ENCODE measurements at regions not wholly inside any gene's neighbourhood (a gene's known extent, or its start where the extent isn't known, plus 50 kb on each side); places are given as distances from the start of the nearest gene placed in this dataset.
"Not testable (repeated sequence)": the region's sequence is repeated elsewhere in the genome, so short reads cannot be mapped to it uniquely, and the experiment has no call there.

DNA sequence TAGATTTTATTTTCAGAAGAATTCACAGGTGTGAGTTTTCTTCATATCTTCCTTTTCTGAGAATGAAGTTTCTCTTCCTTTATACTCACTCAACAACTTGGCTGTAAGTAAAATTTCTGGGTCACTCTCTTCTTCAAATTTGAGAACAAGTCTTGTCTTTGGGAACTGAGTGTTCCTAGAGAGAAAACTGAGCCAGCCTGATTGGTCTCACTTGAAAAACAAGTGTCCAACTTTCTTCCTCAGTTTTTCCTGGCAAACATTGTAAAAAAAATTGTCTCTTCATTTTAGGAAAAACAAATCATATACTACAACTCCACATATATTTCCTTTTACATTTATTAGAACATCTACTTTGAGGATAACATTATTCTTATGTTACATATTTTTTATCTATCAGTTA lies 156.1 kb upstream of the GHR start:
- H3K36me3 ChIP-seq (ENCODE audit: control insufficient read depth in 1 of 2, insufficient read depth in 2 of 2, low read length in 2 of 2), result no peaks in the 10 kb centered on the region
- intact Hi-C loops (cut with micrococcal nuclease), result no loop called here
- no peaks in the 10 kb centered on the region for H3K27me3 ChIP-seq (ENCODE audit: insufficient read depth, low read length)
- no TSS peak for BruUV-seq (replicated peaks)
- H3K4me3 ChIP-seq (replicated peaks in 1 of 2; ENCODE audit: low read depth in 1 of 2, low read length in 2 of 2), result no peak overlapping the region
- no peaks in the 10 kb centered on the region for H3K9me3 ChIP-seq (ENCODE audit: control insufficient read depth in 1 of 2, insufficient read depth in 1 of 2, low read depth in 1 of 2, low read length in 2 of 2)
- ChIA-PET RAD21 (ENCODE audit: low non-redundant PET in 1 of 2, low total read pairs in 2 of 2, uncharacterized antibody in 2 of 2, unreplicated experiment in 2 of 2) (no interaction called here), POLR2A (no interaction called here), CTCF (no interaction called here)
- H2AFZ ChIP-seq (ENCODE audit: low read depth, low read length, poor library complexity, severe bottlenecking), result no peak overlapping the region
- no peak for DNase-seq (ENCODE audit: low read depth, low spot score)
- ATAC-seq, result no peak
- H3K9me2 ChIP-seq (ENCODE audit: insufficient read depth), result no peaks in the 10 kb centered on the region
- H3K4me1 ChIP-seq (ENCODE audit: control insufficient read depth in 1 of 2, insufficient read depth in 2 of 2, low read length in 2 of 2), result no peaks in the 10 kb centered on the region
- no peak overlapping the region for H3K9ac ChIP-seq (ENCODE audit: low read length)
- H3K27ac ChIP-seq (ENCODE audit: low read depth, low read length), result no peak overlapping the region
- no peaks in the 10 kb centered on the region for H3K79me2 ChIP-seq (ENCODE audit: insufficient read depth, low read length)
- H3K4me2 ChIP-seq (ENCODE audit: low read length), result no peak overlapping the region
- TF ChIP-seq EZH2 (IDR thresholded peaks at IDR 0.05) (no peak), ZNF274 (IDR thresholded peaks at IDR 0.05; ENCODE audit: low read depth, low read length) (no peak), TCF7L2 (IDR thresholded peaks at IDR 0.05; ENCODE audit: borderline replicate concordance, extremely low read depth, insufficient read depth, insufficient read length) (no peak), SIN3A (IDR thresholded peaks at IDR 0.05; ENCODE audit: low read depth) (no peak)
- no peaks in the 10 kb centered on the region for H4K20me1 ChIP-seq (ENCODE audit: insufficient read depth)

GRCh38 chr5:42268170-42268569 lies 155.1 kb upstream of the GHR start:
- H3K4me3 ChIP-seq (replicated peaks in 1 of 2; ENCODE audit: low read depth in 1 of 2, low read length in 2 of 2); H3K9me2 ChIP-seq (ENCODE audit: insufficient read depth); H3K4me2 ChIP-seq (ENCODE audit: low read length); H3K9me3 ChIP-seq (ENCODE audit: control insufficient read depth in 1 of 2, insufficient read depth in 1 of 2, low read depth in 1 of 2, low read length in 2 of 2); intact Hi-C loops (cut with micrococcal nuclease); H3K27me3 ChIP-seq (ENCODE audit: insufficient read depth, low read length); H3K79me2 ChIP-seq (ENCODE audit: insufficient read depth, low read length); H4K20me1 ChIP-seq (ENCODE audit: insufficient read depth); H3K27ac ChIP-seq (ENCODE audit: low read depth, low read length); ATAC-seq; H3K36me3 ChIP-seq (ENCODE audit: control insufficient read depth in 1 of 2, insufficient read depth in 2 of 2, low read length in 2 of 2); H3K4me1 ChIP-seq (ENCODE audit: control insufficient read depth in 1 of 2, insufficient read depth in 2 of 2, low read length in 2 of 2); DNase-seq (ENCODE audit: low read depth, low spot score); POLR2A ChIA-PET; BruUV-seq (replicated peaks); H2AFZ ChIP-seq (ENCODE audit: low read depth, low read length, poor library complexity, severe bottlenecking); CTCF ChIA-PET; RAD21 ChIA-PET (ENCODE audit: low non-redundant PET in 1 of 2, low total read pairs in 2 of 2, uncharacterized antibody in 2 of 2, unreplicated experiment in 2 of 2); H3K9ac ChIP-seq (ENCODE audit: low read length): not testable (repeated sequence)

DNA sequence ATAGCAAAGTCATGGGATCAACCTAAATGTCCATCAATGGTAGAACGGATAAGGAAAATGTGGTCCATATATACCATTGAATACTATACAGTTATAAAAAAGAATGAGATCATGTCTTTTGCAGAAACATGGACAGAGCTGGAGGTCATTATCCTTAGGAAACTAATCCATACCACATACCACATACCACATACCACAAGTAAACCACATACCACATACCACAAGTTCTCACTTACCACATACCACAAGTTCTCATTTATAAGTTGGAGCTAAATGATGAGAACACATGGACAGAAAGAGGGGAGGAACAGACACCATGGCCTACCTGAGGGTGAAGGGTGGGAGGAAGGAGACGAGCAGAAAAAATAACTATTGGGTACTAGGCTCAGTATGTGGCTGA lies 154.6 kb upstream of the GHR start:
- Histone ChIP-seq H3K27ac (ENCODE audit: low read depth, low read length) (no peak overlapping the region), H3K9me3 (ENCODE audit: control insufficient read depth in 1 of 2, insufficient read depth in 1 of 2, low read depth in 1 of 2, low read length in 2 of 2) (no peaks in the 10 kb centered on the region), H3K4me3 (replicated peaks in 1 of 2; ENCODE audit: low read depth in 1 of 2, low read length in 2 of 2) (no peak overlapping the region), H4K20me1 (ENCODE audit: insufficient read depth) (no peaks in the 10 kb centered on the region), H3K4me2 (ENCODE audit: low read length) (no peak overlapping the region), H3K79me2 (ENCODE audit: insufficient read depth, low read length) (no peaks in the 10 kb centered on the region), H3K9me2 (ENCODE audit: insufficient read depth) (no peaks in the 10 kb centered on the region), H3K27me3 (ENCODE audit: insufficient read depth, low read length) (no peaks in the 10 kb centered on the region), H3K4me1 (ENCODE audit: control insufficient read depth in 1 of 2, insufficient read depth in 2 of 2, low read length in 2 of 2) (no peaks in the 10 kb centered on the region), H3K36me3 (ENCODE audit: control insufficient read depth in 1 of 2, insufficient read depth in 2 of 2, low read length in 2 of 2) (no peaks in the 10 kb centered on the region), H3K9ac (ENCODE audit: low read length) (no peak overlapping the region), H2AFZ (ENCODE audit: low read depth, low read length, poor library complexity, severe bottlenecking) (no peak overlapping the region)
- no peak for TF ChIP-seq SRF (IDR thresholded peaks at IDR 0.05; ENCODE audit: low read depth)
- TF ChIP-seq JUND (IDR thresholded peaks at IDR 0.05), result no peak
- no peak for TF ChIP-seq CEBPB (IDR thresholded peaks at IDR 0.05; ENCODE audit: low read depth)
- no peak for TF ChIP-seq ZFX (IDR thresholded peaks at IDR 0.05)
- no peak for TF ChIP-seq ELF1 (IDR thresholded peaks at IDR 0.05; ENCODE audit: borderline replicate concordance, low read depth)
- TF ChIP-seq SIN3A (IDR thresholded peaks at IDR 0.05; ENCODE audit: low read depth), result no peak
- no peak for TF ChIP-seq SP1 (IDR thresholded peaks at IDR 0.05; ENCODE audit: low read depth)
- TF ChIP-seq, protein P1, sequence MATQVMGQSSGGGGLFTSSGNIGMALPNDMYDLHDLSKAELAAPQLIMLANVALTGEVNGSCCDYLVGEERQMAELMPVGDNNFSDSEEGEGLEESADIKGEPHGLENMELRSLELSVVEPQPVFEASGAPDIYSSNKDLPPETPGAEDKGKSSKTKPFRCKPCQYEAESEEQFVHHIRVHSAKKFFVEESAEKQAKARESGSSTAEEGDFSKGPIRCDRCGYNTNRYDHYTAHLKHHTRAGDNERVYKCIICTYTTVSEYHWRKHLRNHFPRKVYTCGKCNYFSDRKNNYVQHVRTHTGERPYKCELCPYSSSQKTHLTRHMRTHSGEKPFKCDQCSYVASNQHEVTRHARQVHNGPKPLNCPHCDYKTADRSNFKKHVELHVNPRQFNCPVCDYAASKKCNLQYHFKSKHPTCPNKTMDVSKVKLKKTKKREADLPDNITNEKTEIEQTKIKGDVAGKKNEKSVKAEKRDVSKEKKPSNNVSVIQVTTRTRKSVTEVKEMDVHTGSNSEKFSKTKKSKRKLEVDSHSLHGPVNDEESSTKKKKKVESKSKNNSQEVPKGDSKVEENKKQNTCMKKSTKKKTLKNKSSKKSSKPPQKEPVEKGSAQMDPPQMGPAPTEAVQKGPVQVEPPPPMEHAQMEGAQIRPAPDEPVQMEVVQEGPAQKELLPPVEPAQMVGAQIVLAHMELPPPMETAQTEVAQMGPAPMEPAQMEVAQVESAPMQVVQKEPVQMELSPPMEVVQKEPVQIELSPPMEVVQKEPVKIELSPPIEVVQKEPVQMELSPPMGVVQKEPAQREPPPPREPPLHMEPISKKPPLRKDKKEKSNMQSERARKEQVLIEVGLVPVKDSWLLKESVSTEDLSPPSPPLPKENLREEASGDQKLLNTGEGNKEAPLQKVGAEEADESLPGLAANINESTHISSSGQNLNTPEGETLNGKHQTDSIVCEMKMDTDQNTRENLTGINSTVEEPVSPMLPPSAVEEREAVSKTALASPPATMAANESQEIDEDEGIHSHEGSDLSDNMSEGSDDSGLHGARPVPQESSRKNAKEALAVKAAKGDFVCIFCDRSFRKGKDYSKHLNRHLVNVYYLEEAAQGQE (IDR thresholded peaks at IDR 0.05; ENCODE audit: low read depth), result no peak
- TF ChIP-seq FOSL1 (IDR thresholded peaks at IDR 0.05; ENCODE audit: low read depth), result no peak
- ChIA-PET RAD21 (ENCODE audit: low non-redundant PET in 1 of 2, low total read pairs in 2 of 2, uncharacterized antibody in 2 of 2, unreplicated experiment in 2 of 2) (no interaction called here), CTCF (no interaction called here), POLR2A (no interaction called here)
- ATAC-seq, result no peak
- DNase-seq (ENCODE audit: low read depth, low spot score), result no peak
- BruUV-seq (replicated peaks), result no TSS peak
- intact Hi-C loops (cut with micrococcal nuclease), result no loop called here
